Parathyroid adenoma (tissue), 2 donors: ENCODE measurements at regions not wholly inside any gene's neighbourhood (a gene's known extent, or its start where the extent isn't known, plus 50 kb on each side); places are given as distances from the start of the nearest gene placed in this dataset.

Experiments
- H2AFZ ChIP-seq: fragments of 300-600 bp; sonication (generic); one replicate; pipeline ENCODE4 v1.7.0; 2017; ENCODE audit warnings: antibody characterized with exemption, mild to moderate bottlenecking
- H3K27ac ChIP-seq: fragments of 300-600 bp; sonication (generic); one replicate; pipeline ENCODE4 v1.7.0; 2017
- H3K27me3 ChIP-seq: fragments of 300-600 bp; sonication (generic); one replicate; pipeline ENCODE4 v1.7.0; 2017; ENCODE audit warnings: low read length; ENCODE audit not compliant: control insufficient read depth, insufficient read depth
- H3K36me3 ChIP-seq: fragments of 300-600 bp; sonication (generic); one replicate; pipeline ENCODE4 v1.7.0; 2017; ENCODE audit warnings: low read length; ENCODE audit not compliant: control insufficient read depth, insufficient read depth
- H3K4me1 ChIP-seq: fragments of 300-600 bp; sonication (generic); one replicate; pipeline ENCODE4 v1.7.0; 2017; ENCODE audit warnings: control low read depth
- H3K4me2 ChIP-seq: fragments of 300-600 bp; sonication (generic); one replicate; pipeline ENCODE4 v1.7.0; 2017; ENCODE audit warnings: low read length
- H3K4me3 ChIP-seq: fragments of 300-600 bp; sonication (generic); one replicate; pipeline ENCODE4 v1.7.0; 2017; ENCODE audit warnings: low read depth, low read length
- H3K79me2 ChIP-seq: fragments of 300-600 bp; sonication (generic); one replicate; pipeline ENCODE4 v1.7.0; 2017; ENCODE audit warnings: control low read depth
- H3K9ac ChIP-seq: fragments of 300-600 bp; sonication (generic); one replicate; pipeline ENCODE4 v1.7.0; 2017; ENCODE audit warnings: mild to moderate bottlenecking
- H3K9me3 ChIP-seq: fragments of 300-600 bp; sonication (generic); one replicate; pipeline ENCODE4 v1.7.0; 2017; ENCODE audit warnings: low read length; ENCODE audit not compliant: control insufficient read depth
- CTCF ChIP-seq: fragments of 300-600 bp; sonication (generic); IDR thresholded peaks from one replicate; pipeline ENCODE4 v1.7.0; 2017; ENCODE audit warnings: antibody characterized with exemption, mild to moderate bottlenecking
- donor health status: primary hyperparathyroidism.

GRCh38 chr18:26637324-26637723 is 89.0 kb upstream of the KCTD1 start:
- H3K36me3 ChIP-seq: no peaks in the 10 kb centered on the region
- H3K4me3 ChIP-seq: no peak overlapping the region
- H3K79me2 ChIP-seq: no peaks in the 10 kb centered on the region
- no peaks in the 10 kb centered on the region for H3K27me3 ChIP-seq
- no peaks in the 10 kb centered on the region for H3K9me3 ChIP-seq
- no peak overlapping the region for H3K4me2 ChIP-seq
- TF ChIP-seq CTCF: no peak
- no peak overlapping the region for H3K27ac ChIP-seq
- H3K9ac ChIP-seq: no peak overlapping the region
- no peak overlapping the region for H2AFZ ChIP-seq
- no peaks in the 10 kb centered on the region for H3K4me1 ChIP-seq

GRCh38 chr18:26635466-26635865 is 87.1 kb upstream of the KCTD1 start:
- H3K27me3 ChIP-seq: no peaks in the 10 kb centered on the region
- no peak overlapping the region for H3K4me3 ChIP-seq
- H3K36me3 ChIP-seq: no peaks in the 10 kb centered on the region
- no peaks in the 10 kb centered on the region for H3K4me1 ChIP-seq
- no peak overlapping the region for H3K4me2 ChIP-seq
- H3K9ac ChIP-seq: no peak overlapping the region
- no peak overlapping the region for H3K27ac ChIP-seq
- H3K79me2 ChIP-seq: no peaks in the 10 kb centered on the region
- no peak overlapping the region for H2AFZ ChIP-seq
- H3K9me3 ChIP-seq: no peaks in the 10 kb centered on the region
- no peak for TF ChIP-seq CTCF

- Histone ChIP-seq H3K4me1 (no peaks in the 10 kb centered on the region), H3K27me3 (no peaks in the 10 kb centered on the region), H3K4me2 (no peak overlapping the region), H3K9me3 (no peaks in the 10 kb centered on the region), H3K36me3 (no peaks in the 10 kb centered on the region), H3K9ac (no peak overlapping the region), H3K27ac (no peak overlapping the region), H3K4me3 (no peak overlapping the region), H2AFZ (no peak overlapping the region), H3K79me2 (no peaks in the 10 kb centered on the region)
- no peak for TF ChIP-seq CTCF
These were observed 86.3 kb upstream of the KCTD1 start for GRCh38 chr18:26634631-26635030.

GRCh38 chr18:26631135-26631534 is 82.8 kb upstream of the KCTD1 start:
- no peak overlapping the region for H3K9ac ChIP-seq
- no peaks in the 10 kb centered on the region for H3K79me2 ChIP-seq
- no peaks in the 10 kb centered on the region for H3K9me3 ChIP-seq
- H3K27me3 ChIP-seq: no peaks in the 10 kb centered on the region
- H2AFZ ChIP-seq: no peak overlapping the region
- no peak for TF ChIP-seq CTCF
- H3K27ac ChIP-seq: no peak overlapping the region
- no peak overlapping the region for H3K4me2 ChIP-seq
- H3K36me3 ChIP-seq: no peaks in the 10 kb centered on the region
- H3K4me3 ChIP-seq: no peak overlapping the region
- H3K4me1 ChIP-seq: no peaks in the 10 kb centered on the region

- Histone ChIP-seq H3K9ac (no peak overlapping the region), H3K9me3 (no peaks in the 10 kb centered on the region), H3K4me3 (no peak overlapping the region), H3K27ac (no peak overlapping the region), H3K27me3 (no peaks in the 10 kb centered on the region), H3K79me2 (no peaks in the 10 kb centered on the region), H3K4me2 (no peak overlapping the region), H3K36me3 (no peaks in the 10 kb centered on the region), H3K4me1 (no peaks in the 10 kb centered on the region), H2AFZ (no peak overlapping the region)
- TF ChIP-seq CTCF: no peak
These were observed 82.2 kb upstream of the KCTD1 start for GRCh38 chr18:26630596-26630995.
